ENCODE measurements at regions not wholly inside any gene's neighbourhood (a gene's known extent, or its start where the extent isn't known, plus 50 kb on each side); places are given as distances from the start of the nearest gene placed in this dataset.

DNA sequence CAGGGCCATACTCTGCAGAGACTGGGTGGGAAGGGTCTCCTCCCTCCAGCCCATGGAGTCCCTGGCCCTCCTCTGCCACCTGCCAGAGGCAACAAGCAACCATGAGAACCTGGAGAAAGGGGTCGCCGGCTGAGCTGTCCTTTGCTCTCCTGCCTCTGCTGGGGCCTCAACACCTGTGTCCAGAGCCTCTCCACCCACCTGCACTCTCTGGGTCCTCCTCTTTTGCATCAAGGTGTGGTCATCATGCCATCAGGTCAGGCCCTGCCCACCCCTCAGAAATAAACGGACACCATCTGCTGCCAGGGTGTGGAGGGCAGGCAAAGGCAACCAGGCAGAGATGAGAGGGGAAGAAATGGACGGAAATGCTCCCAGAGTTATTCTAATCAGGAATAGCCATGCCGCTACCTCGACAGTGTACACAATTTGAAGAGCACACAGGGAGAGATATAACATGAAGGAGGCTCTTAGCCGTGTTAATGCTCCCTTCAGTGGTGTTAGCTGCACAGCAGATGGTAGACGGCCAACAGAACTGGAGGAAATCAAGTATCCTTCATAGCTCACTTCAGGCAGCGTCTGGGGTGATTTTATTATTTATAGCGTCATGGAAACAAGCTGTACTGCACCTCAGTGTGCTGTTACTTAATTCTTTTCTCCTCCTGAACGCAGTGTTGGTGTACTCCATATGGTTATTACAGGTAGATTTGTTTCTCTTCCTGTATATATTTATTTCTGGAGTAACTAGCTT lies 247.9 kb downstream of the TSN start (continued):
- TF ChIP-seq, protein P1, sequence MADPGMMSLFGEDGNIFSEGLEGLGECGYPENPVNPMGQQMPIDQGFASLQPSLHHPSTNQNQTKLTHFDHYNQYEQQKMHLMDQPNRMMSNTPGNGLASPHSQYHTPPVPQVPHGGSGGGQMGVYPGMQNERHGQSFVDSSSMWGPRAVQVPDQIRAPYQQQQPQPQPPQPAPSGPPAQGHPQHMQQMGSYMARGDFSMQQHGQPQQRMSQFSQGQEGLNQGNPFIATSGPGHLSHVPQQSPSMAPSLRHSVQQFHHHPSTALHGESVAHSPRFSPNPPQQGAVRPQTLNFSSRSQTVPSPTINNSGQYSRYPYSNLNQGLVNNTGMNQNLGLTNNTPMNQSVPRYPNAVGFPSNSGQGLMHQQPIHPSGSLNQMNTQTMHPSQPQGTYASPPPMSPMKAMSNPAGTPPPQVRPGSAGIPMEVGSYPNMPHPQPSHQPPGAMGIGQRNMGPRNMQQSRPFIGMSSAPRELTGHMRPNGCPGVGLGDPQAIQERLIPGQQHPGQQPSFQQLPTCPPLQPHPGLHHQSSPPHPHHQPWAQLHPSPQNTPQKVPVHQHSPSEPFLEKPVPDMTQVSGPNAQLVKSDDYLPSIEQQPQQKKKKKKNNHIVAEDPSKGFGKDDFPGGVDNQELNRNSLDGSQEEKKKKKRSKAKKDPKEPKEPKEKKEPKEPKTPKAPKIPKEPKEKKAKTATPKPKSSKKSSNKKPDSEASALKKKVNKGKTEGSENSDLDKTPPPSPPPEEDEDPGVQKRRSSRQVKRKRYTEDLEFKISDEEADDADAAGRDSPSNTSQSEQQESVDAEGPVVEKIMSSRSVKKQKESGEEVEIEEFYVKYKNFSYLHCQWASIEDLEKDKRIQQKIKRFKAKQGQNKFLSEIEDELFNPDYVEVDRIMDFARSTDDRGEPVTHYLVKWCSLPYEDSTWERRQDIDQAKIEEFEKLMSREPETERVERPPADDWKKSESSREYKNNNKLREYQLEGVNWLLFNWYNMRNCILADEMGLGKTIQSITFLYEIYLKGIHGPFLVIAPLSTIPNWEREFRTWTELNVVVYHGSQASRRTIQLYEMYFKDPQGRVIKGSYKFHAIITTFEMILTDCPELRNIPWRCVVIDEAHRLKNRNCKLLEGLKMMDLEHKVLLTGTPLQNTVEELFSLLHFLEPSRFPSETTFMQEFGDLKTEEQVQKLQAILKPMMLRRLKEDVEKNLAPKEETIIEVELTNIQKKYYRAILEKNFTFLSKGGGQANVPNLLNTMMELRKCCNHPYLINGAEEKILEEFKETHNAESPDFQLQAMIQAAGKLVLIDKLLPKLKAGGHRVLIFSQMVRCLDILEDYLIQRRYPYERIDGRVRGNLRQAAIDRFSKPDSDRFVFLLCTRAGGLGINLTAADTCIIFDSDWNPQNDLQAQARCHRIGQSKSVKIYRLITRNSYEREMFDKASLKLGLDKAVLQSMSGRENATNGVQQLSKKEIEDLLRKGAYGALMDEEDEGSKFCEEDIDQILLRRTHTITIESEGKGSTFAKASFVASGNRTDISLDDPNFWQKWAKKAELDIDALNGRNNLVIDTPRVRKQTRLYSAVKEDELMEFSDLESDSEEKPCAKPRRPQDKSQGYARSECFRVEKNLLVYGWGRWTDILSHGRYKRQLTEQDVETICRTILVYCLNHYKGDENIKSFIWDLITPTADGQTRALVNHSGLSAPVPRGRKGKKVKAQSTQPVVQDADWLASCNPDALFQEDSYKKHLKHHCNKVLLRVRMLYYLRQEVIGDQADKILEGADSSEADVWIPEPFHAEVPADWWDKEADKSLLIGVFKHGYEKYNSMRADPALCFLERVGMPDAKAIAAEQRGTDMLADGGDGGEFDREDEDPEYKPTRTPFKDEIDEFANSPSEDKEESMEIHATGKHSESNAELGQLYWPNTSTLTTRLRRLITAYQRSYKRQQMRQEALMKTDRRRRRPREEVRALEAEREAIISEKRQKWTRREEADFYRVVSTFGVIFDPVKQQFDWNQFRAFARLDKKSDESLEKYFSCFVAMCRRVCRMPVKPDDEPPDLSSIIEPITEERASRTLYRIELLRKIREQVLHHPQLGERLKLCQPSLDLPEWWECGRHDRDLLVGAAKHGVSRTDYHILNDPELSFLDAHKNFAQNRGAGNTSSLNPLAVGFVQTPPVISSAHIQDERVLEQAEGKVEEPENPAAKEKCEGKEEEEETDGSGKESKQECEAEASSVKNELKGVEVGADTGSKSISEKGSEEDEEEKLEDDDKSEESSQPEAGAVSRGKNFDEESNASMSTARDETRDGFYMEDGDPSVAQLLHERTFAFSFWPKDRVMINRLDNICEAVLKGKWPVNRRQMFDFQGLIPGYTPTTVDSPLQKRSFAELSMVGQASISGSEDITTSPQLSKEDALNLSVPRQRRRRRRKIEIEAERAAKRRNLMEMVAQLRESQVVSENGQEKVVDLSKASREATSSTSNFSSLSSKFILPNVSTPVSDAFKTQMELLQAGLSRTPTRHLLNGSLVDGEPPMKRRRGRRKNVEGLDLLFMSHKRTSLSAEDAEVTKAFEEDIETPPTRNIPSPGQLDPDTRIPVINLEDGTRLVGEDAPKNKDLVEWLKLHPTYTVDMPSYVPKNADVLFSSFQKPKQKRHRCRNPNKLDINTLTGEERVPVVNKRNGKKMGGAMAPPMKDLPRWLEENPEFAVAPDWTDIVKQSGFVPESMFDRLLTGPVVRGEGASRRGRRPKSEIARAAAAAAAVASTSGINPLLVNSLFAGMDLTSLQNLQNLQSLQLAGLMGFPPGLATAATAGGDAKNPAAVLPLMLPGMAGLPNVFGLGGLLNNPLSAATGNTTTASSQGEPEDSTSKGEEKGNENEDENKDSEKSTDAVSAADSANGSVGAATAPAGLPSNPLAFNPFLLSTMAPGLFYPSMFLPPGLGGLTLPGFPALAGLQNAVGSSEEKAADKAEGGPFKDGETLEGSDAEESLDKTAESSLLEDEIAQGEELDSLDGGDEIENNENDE (IDR thresholded peaks at IDR 0.05; ENCODE audit: insufficient replicate concordance, low read length) = no peak
- TF ChIP-seq GABPA (IDR thresholded peaks at IDR 0.05; ENCODE audit: borderline replicate concordance, insufficient read depth, low read length) (no peak), MAFK (IDR thresholded peaks at IDR 0.05; ENCODE audit: low read depth, low read length) (no peak), YY1 (IDR thresholded peaks at IDR 0.05; ENCODE audit: low read depth, low read length) (no peak), HDAC6 (IDR thresholded peaks at IDR 0.05; ENCODE audit: low read depth, low read length) (no peak), TBP (IDR thresholded peaks at IDR 0.05; ENCODE audit: low read depth, low read length) (no peak)
